ENCODE measurements at regions not wholly inside any gene's neighbourhood (a gene's known extent, or its start where the extent isn't known, plus 50 kb on each side); places are given as distances from the start of the nearest gene placed in this dataset.

DNA sequence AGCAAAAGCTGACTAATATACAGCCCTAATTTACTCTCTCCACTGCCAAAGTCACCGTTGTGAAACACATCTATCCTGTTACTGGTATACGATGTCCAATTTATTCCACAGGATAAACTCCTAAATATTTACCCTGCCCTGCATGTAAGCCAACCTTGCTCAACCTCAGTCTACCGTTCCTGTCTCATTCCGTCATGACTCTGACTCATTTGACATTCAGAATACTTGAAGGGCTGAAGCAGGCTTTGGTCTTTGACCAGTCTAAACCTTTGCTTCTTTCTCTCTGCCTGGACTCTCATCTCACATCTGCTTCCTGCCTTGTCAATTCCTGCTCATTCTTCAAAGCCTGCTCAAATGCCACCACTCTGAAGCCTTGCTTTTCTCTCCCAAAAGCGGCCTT, 157.5 kb downstream of the SCP2D1 start:
- DNase-seq (ENCODE audit: low spot score): no peak

DNA sequence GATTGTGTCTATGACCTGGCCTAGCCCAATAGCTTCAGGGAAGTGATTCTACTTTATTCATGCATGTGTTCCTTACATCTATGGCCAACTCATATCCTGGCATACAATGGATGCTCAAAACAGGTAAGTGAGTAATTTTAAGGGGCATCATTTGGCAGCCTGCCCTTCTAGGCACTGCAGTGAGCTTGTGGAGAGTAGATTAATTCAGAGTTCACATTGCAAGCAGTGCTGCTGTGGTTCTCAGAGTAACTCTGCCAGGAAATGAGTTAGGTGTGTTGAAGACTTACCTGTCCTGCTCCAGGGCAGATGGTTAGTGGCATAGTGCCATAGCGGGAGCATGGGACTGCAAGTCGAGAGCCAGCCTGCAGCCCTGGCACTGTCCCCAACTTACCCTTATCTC, 158.0 kb downstream of the SCP2D1 start:
- no peak for DNase-seq (ENCODE audit: low spot score)

DNA sequence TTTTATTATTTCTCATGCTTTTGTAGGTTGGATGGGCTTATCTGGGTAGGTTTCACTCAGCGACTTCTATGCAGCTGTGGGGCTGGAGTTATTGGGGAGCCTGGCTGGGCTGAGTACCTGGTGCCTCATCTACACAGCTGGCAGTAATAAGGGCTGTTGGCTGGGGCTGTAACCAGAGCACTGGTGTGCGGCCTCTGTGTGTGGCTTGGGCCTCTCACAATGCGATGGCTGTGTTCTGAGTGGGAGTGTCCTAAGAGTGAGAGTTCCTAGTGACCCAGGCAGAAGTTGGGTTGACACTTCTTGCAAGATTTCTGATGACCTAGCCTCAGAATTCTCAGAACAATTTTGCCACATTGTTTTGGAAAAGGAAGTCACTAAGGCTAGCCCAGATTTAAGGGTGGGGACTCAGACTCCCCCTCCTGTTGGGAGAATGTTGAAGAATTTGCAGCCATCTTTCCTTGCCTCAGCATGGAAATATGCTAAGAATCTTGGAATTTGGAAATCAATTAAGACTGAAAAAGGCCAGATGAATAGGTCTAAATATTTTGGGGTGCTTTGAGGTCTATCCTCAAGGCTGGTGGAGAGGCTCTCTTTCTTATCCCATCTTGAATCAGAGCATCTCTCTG, 158.8 kb downstream of the SCP2D1 start:
- DNase-seq (ENCODE audit: low spot score): no peak

DNA sequence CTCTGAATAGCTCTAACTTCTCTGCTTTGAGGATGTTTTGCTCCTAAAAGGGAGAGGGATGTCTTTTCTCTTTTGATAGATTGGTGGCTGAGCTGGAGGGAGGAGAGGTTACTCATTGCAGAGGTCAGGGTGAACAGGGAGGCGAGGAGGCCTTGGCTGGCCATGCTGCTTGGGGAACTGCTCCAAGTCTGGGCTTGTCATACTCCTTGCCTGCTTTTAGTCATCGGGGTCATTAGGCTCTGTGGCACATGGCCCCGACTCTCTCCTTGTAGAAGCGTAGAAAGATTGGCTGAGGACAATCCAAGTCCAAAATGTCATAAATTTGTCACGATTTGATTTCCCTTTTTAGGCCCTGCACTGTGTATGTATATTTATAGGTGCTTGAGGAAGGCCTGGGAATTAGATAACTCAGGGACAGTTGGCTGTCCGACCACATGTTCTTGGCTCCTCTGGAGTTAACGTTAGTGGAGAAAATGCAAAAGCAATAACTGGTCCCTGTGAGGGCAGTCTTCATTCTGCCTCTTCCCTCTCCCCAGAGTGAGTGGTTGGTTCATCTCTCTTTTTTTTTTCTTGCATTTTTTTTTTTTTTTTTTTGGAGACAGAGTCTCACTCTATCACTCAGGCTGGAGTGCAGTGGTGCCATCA, 160.1 kb downstream of the SCP2D1 start:
- DNase-seq (ENCODE audit: low spot score): no peak

DNA sequence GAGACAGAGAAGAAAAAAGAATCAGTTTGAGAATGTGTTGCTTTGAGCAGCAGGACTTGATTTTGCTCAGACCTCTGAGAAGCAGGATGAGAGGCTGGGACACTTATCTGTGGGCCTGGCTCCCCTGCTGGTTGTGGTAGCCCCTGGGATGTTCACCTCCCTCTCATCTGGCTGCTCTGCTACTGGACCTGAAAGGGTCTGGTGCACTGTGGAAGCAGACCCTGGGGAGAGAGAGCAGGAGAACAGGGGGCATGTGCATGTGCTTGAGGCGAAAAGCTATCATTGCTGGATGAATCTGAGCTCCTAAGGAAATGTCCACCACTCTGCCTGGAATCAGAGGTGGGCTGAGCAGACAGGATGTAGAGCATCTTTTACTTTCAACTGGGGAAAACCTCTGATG, 161.1 kb downstream of the SCP2D1 start:
- DNase-seq (ENCODE audit: low spot score): no peak

DNA sequence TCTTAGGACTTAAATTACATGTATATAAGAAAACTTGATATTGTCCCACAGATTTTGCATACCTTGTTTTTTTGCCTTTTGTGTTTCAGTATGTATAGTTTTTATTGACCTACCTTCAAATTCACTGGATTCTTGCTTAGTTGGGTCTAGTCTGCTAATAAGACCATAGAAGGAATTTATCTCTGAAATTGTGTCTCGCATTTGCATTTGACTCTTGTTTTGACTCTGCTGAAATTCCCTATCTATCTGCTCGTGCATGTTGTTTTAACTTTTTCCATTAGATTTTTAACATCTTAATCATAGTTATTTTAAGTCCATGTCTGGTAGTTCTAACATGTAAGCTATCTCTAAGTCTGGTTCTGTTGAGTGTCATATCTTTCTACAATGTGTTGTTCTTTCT, 163.9 kb downstream of the SCP2D1 start:
- DNase-seq (ENCODE audit: low spot score): no peak

DNA sequence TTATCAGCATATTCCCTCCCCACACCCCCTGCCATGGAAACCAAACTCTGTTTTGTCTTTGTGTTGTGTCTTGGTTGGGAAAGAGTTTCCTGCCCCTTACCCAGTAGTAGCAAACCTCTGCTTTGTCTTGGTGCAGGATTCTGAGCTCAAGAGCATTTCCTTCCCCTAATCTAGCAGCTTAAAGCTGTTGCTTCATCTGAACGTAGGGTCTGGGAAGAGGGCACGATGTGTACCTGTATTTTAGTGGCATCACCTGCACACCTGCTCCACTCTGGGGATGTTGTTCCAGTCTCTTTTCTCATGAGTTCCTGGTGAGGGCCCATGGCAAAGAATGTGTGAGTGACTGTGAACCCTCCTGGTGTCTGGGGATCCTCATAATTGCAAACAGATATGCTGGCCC, 164.7 kb downstream of the SCP2D1 start:
- no peak for DNase-seq (ENCODE audit: low spot score)

DNA sequence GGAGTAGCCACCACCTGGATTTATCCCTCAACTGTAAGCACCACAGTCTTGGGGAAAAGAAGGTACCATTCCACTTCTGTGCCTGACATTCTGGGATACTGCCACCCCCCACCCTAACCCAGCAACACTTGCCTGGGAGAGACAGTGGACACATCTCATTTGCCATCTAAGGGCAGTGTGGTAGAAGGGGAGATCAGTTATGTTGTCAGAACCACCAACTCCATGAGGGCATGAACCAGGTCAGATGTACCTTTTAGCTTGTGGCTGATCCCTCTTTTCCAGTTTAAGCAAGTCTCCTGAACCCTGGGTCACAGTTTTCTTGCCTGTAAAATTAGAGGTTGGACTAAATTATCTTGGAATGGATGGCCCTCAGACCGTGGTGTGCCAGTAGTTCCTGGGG, 165.5 kb downstream of the SCP2D1 start:
- no peak for DNase-seq (ENCODE audit: low spot score)

DNA sequence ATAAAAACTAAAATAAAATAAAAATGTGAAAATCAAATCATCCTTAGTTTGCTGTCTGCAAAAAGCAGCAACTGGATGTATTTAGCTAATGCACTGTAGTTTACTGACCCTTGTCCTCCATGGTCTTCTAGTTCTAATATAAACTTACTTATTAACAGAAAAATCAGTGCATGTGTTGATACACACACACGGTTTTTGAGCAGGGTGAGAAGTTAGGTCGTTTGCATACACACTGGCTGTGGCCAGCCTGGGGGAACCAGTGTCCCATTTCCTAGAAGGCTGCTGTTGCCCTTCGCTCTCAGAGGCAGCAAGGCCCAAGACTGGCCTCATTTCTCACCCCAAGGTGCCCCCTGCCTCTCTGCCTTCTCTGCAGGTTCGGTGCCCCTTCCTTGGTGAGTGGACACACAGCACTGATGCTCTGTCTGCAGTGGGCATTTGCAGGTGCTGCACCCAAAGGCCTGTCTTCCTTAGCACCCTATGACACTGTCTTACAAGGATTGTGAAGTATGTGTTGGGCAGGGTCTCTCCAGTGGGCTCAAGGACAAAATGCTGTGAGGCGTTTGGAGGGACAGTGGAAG, 168.5 kb downstream of the SCP2D1 start:
- DNase-seq (ENCODE audit: low spot score): no peak

DNA sequence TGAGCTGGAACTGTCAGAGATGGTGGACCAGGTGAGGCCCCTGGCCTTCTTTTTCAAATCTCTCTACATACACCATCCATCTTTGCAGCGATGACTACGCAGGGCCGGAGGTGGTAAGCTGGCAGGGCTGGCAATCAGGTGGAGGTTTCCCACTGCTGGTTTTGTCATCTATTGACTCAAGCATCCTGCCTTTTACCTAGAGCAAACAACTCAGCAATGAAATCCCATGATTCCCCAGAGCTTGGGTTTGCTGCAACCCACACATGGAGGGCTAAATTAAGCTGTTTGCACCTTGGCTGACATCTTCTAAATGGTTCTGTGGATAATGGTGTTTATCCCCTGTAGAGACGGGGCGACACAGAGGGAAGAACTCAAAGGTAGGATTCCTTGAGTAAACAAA, 170.2 kb downstream of the SCP2D1 start:
- DNase-seq (ENCODE audit: low spot score): no peak

DNA sequence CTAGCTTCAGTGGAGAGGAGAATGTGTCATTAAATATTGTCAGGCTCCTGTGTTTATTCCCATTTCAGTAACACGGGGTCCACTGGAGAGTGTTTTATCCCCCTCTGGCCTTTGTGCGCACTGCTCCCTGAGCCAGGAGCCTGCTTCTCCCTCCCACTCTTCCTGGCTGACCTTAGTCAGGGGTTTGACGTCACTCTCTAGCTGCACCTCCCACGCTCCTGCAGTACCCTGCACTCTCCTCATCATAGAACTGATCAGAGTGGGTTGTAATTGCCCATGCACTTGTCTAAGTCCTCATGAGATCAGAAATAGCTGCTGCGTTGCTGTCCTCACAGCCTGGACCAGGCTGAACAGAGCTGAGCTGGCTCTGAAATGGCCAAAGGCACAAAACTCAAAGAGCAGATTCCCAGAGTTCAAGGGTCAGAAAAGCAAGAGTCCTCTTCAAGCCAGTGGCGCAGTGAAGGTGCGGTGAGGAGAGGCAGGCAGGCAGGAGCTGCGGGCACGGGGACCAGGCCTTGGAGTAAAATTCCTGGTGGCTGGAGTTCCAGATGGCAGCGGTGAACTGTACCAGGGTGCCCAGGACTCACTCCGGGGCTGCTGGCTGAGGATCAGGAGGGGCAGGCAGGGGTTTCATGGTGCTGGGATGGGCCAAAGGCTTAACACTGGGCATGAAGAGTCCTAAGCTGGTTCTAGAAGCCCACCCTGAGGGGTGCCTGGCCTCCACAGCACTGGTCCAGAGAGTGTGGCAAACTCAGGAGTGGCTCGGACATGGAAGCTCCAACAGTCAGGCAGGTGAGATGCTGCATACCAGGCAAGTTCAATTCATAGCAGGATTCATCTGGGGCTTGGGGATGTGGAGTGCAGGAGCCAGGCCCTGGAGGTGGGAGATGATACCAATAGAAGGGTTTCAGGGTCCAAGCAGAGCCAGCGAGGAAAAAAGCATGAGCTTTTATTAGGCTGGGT, 170.9 kb downstream of the SCP2D1 start:
- DNase-seq (ENCODE audit: low spot score): no peak

DNA sequence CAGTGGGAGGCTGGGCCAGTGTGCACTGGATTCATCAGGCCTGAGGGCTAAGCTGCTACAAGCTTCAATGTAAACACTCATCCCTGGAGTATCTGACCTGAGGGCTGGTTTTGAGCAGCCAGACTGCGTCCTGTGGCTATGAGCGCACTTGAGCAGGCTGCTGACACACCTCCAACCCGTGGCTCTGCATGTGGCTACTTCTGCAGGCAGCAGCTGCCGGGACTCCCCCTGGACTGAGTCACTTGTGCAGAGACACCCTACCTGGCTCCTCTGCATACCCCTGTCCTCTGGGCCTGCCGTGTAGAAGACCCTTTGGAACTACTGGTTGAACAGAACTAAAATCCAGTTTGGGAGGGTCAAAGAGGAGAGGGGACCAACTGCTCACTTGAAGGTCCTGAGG, 172.0 kb downstream of the SCP2D1 start:
- DNase-seq (ENCODE audit: low spot score): no peak

DNA sequence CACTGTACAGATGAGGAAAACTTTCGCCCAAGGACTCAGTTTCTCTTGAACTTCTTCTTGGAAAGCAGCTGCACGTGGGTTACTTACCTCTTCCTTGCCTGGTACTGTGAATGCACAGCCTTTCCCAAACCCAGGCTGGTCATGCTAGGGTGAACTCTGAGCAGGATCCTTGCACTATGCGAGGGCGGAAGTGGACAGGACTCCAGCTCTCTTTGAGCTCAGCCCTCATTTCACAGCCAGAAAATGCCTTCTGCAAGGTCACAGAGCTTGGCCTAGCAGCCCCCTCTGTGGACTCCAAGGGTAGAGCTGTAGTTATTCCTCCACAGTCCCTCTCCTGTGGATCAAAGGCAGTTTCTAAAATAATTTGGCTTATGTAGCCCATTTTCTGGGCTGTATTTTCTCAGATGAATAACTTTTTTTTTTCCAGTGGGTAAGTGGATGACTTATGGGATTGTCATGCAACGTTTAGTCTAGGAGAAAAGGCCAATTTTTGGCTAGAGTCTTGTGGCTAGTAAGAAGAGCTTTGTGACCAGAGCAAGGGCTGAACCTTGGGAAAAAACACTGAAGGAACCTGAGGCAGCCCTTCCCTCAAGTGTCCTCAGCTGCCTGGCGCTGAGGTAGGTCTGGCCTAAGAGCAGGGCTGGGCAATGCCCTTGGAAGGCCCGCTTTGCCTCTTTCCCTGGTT, 172.7 kb downstream of the SCP2D1 start:
- no peak for DNase-seq (ENCODE audit: low spot score)

DNA sequence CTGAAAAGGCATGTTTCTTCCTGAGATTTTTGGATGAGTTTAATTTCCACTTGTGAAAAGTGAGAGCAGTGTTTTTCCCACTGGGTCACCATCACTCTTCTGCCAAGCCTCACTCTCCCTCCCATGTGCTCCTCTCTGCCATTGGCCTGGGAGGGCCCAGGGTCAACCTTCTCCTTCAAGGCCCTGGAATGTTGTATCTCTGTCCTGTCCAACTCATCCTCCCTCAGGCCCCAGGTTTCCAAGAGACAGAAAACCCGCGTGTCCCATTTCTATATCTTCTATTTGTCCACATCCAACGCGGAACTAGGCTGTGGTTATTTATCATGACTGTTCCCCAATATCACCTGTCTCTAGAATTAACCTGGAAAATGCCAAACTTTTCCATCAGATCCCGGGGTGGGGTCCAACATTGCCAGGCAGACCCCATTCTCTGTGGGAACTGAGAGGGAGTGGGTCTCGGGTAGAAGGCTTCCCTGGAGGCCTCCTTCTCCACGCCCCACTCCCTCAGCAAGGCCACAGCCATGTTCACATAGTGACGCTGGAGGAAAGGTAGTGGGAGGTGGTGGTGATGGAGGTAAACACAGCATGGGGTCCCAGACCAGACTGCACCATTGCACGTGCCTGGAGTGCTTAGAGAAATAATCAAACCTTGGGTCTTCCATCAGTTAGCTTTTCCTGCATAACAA, 173.5 kb downstream of the SCP2D1 start:
- no peak for DNase-seq (ENCODE audit: low spot score)

DNA sequence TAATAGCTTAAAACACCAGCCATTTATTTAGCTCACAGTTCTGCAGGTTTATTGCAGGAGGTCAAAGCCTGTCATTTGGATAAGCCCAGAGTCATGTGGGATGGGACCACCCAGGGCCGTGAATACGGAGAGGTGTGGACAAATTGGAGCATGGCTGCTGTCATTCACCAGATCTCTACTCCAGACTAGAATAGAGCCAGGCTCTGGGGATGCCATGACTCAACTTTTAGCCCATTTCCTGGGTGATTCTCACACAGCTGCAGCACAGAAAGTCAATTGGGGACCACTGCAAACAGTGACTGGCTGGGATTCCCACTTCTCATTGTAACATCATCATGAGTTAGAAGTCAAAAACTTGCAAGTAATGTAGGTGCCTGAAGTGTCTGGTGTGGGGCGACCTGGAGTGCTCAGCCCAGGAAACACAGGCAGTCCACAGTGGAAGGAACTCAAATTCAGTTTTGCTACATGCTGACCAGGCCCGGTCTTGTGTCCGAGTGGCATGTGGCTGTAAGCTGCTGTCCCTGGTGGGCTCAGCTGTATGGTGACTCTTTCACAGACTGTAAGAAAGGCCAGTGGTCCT, 174.3 kb downstream of the SCP2D1 start:
- DNase-seq (ENCODE audit: low spot score): no peak

DNA sequence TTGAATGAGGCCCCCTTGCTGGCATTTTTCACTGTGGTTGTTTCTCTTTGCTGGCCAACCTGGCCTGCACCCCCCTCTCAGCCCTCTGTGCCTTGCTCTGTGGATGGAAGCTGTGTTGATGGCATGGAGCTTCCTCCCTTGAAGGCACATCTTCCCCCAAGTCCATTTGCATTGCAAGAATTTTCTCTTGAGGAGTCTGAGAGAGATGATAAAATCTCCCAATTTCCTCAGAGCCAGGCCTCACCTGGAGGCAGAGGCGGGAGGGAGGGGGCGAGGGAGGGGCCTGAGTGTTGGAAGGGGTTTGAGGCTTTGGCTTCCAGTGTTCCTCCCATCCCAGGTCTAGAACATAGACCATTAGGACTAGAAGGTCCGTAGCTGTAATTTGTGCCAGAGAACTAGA, 175.1 kb downstream of the SCP2D1 start:
- DNase-seq (ENCODE audit: low spot score): no peak

DNA sequence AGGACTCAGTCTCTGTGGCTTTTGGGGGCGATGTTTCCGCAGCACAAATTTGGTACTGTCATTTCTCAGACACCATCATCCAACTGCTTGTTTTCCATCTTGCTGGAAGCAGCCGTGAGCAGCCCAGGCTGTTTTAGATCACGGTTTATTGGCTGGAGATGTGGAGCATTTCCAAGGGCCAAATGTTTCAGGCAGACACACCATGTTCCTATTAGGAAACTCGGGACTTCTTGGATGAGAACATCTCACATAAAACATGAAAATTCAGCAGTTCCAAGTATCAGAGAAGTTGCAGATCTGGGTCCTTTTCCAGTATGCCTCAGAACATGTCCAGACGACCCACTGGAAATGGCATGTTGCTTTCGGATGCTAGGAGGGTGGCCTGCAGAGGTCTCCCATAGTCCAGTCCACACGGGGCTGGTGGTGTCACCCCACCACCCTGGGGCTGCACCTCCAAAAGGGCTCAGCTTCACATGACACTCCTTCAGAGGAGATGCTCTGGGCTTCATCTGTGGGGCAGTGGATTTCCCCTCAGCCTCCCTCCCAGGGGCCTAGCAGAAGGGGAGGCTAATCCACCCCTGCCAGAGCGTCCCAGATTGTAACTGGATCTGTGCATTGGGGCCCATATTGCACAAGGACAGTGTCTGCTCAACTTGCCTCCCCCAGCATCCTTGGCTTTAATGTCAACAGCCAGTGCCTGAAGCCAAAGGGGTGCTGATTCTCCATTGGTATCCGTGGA, 176.3 kb downstream of the SCP2D1 start:
- DNase-seq (ENCODE audit: low spot score): no peak

DNA sequence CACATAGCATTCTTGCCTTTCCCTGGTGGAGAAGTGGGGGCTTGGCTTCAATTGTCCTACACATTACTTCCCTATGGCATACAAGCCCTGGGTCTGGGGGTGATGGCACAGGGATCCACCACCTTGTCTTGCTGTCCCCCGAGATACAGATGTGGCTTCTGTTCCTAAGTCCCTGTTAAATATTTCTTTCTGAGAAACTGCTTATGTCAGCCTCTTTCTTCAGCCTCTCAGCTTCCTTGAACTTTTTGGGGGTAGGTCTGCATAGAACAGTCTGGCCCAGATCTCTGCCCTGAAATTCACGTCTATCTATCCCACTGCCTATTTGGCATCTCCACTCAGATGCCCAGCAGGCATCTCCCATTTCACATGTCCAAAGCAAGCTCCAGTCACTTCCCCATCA, 177.4 kb downstream of the SCP2D1 start:
- no peak for DNase-seq (ENCODE audit: low spot score)

DNA sequence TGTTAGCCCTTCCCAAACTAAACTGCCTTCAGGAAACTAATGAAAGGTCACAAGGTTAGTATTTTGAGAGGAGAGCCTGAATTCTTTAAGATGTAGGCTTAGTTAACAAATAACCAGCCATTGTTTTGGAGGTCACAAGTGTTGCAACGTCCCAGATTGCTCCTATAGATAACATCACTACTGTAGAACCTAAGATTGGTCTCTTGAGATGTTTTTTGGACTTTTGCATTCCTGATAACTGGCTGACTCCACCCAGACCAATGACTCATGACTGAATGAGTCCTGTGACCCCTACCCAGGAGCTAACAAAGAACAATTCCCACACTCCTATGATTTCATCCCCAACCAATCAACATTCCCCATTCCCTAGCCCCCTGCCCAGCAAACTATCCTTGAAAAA, 178.8 kb downstream of the SCP2D1 start:
- DNase-seq (ENCODE audit: low spot score): no peak

DNA sequence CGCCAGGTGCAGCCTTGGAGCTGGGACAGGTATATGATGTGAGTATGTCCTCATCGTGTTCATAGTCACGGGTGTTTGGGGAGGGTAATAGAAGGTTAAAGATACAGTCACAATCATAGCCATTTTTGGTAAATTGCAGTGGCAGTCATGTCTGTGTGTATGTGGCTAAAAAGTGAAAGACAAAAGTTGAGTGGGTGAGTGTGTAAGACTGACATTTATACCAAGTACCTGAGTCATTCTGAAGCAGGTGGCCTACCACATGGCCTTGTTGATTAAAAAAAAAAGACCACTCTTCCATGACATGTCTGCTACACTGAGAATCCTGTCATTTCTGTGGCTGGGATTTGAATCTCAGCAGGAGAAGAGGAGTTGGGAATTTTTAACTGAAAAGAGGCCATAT, 181.9 kb downstream of the SCP2D1 start:
- DNase-seq (ENCODE audit: low spot score): no peak

Measured in cerebellar cortex (tissue), 1 donor.